ENCODE measurements at regions not wholly inside any gene's neighbourhood (a gene's known extent, or its start where the extent isn't known, plus 50 kb on each side); places are given as distances from the start of the nearest gene placed in this dataset.
"Not testable (repeated sequence)": the region's sequence is repeated elsewhere in the genome, so short reads cannot be mapped to it uniquely, and the experiment has no call there.

- no peak for DNase-seq (ENCODE audit: low read depth in 4 of 4, low spot score in 3 of 4)
Observed at GRCh38 chr11:86167499-86168164, 76.9 kb upstream of the EED start.

- not testable (repeated sequence) for DNase-seq (ENCODE audit: low read depth in 4 of 4, low spot score in 3 of 4)
Observed at GRCh38 chr11:86166287-86166686, 78.3 kb upstream of the EED start.

- DNase-seq (ENCODE audit: low read depth in 4 of 4, low spot score in 3 of 4), result no peak
Observed at GRCh38 chr11:86164106-86164505, 80.4 kb upstream of the EED start.

- not testable (repeated sequence) for DNase-seq (ENCODE audit: low read depth in 4 of 4, low spot score in 3 of 4)
Observed at GRCh38 chr11:86163221-86163876, 81.2 kb upstream of the EED start.

- no peak for DNase-seq (ENCODE audit: low read depth in 4 of 4, low spot score in 3 of 4)
Observed at GRCh38 chr11:86162239-86162638, 82.3 kb upstream of the EED start.

GRCh38 chr11:86161837-86162236, 82.7 kb upstream of the EED start:
- DNase-seq (ENCODE audit: low read depth in 4 of 4, low spot score in 3 of 4), result no peak

GRCh38 chr11:86161336-86161735, 83.2 kb upstream of the EED start:
- no peak for DNase-seq (ENCODE audit: low read depth in 4 of 4, low spot score in 3 of 4)

- no peak for DNase-seq (ENCODE audit: low read depth in 4 of 4, low spot score in 3 of 4)
Observed at GRCh38 chr11:86160541-86161149, 83.9 kb upstream of the EED start.

GRCh38 chr11:86159581-86159891, 85.0 kb upstream of the EED start:
- DNase-seq (ENCODE audit: low read depth in 4 of 4, low spot score in 3 of 4), result no peak

GRCh38 chr11:86158704-86159580, 85.6 kb upstream of the EED start:
- no peak for DNase-seq (ENCODE audit: low read depth in 4 of 4, low spot score in 3 of 4)

GRCh38 chr11:86157797-86158378, 86.7 kb upstream of the EED start:
- no peak for DNase-seq (ENCODE audit: low read depth in 4 of 4, low spot score in 3 of 4)

- no peak for DNase-seq (ENCODE audit: low read depth in 4 of 4, low spot score in 3 of 4)
Observed at GRCh38 chr11:86156397-86156955, 87.6 kb upstream of the PICALM start.

GRCh38 chr11:86155200-86155844, 86.4 kb upstream of the PICALM start:
- DNase-seq (ENCODE audit: low read depth in 4 of 4, low spot score in 3 of 4), result no peak

- no peak for DNase-seq (ENCODE audit: low read depth in 4 of 4, low spot score in 3 of 4)
Observed at GRCh38 chr11:86153439-86153838, 84.6 kb upstream of the PICALM start.

- no peak for DNase-seq (ENCODE audit: low read depth in 4 of 4, low spot score in 3 of 4)
Observed at GRCh38 chr11:86152901-86153300, 84.0 kb upstream of the PICALM start.

- no peak for DNase-seq (ENCODE audit: low read depth in 4 of 4, low spot score in 3 of 4)
Observed at GRCh38 chr11:86152006-86152862, 83.3 kb upstream of the PICALM start.

GRCh38 chr11:86151174-86152005, 82.5 kb upstream of the PICALM start:
- no peak for DNase-seq (ENCODE audit: low read depth in 4 of 4, low spot score in 3 of 4)

GRCh38 chr11:86150847-86151173, 81.9 kb upstream of the PICALM start:
- DNase-seq (ENCODE audit: low read depth in 4 of 4, low spot score in 3 of 4), result no peak

Data from left renal pelvis (tissue), 4 donors.